MV-4-11 (cell line): ENCODE measurements at regions not wholly inside any gene's neighbourhood (a gene's known extent, or its start where the extent isn't known, plus 50 kb on each side); places are given as distances from the start of the nearest gene placed in this dataset.

Source experiments
- DNase-seq: peaks from one replicate; lab custom pipeline; 2025; lab: John Stamatoyannopoulos, UW

GRCh38 chr9:87118594-87118993 is 171.3 kb upstream of the GAS1 start:
- DNase-seq = no peak

GRCh38 chr9:87119328-87119881 is 172.1 kb upstream of the GAS1 start:
- DNase-seq = no peak

GRCh38 chr9:87120610-87121009 is 173.3 kb upstream of the GAS1 start:
- DNase-seq = no peak

- DNase-seq = peak; percentile 25
Observed at GRCh38 chr9:87122947-87123685, 175.8 kb upstream of the GAS1 start.

- no peak for DNase-seq
Observed at GRCh38 chr9:87123830-87124229, 176.5 kb upstream of the GAS1 start.

GRCh38 chr9:87125819-87126218 is 178.5 kb upstream of the GAS1 start:
- no peak for DNase-seq

GRCh38 chr9:87127543-87127942 is 180.2 kb upstream of the GAS1 start:
- no peak for DNase-seq

- DNase-seq = no peak
Observed at GRCh38 chr9:87127978-87128614, 180.8 kb upstream of the GAS1 start.

- DNase-seq = no peak
Observed at GRCh38 chr9:87128844-87129493, 181.7 kb upstream of the GAS1 start.

GRCh38 chr9:87135074-87135473 is 187.8 kb upstream of the GAS1 start:
- no peak for DNase-seq

GRCh38 chr9:87137718-87138117 is 190.4 kb upstream of the GAS1 start:
- no peak for DNase-seq

- DNase-seq = no peak
Observed at GRCh38 chr9:87138128-87139040, 191.1 kb upstream of the GAS1 start.

- DNase-seq = no peak
Observed at GRCh38 chr9:87139099-87139730, 191.9 kb upstream of the GAS1 start.

GRCh38 chr9:87140142-87140541 is 192.8 kb upstream of the GAS1 start:
- DNase-seq = no peak

- no peak for DNase-seq
Observed at GRCh38 chr9:87140605-87141109, 193.4 kb upstream of the GAS1 start.

- DNase-seq = no peak
Observed at GRCh38 chr9:87141124-87141523, 193.8 kb upstream of the GAS1 start.

- no peak for DNase-seq
Observed at GRCh38 chr9:87146933-87147332, 199.6 kb upstream of the GAS1 start.

GRCh38 chr9:87147839-87148238 is 200.5 kb upstream of the GAS1 start:
- DNase-seq = no peak

GRCh38 chr9:87148331-87149104 is 201.2 kb upstream of the GAS1 start:
- DNase-seq = peak; percentile 25

- no peak for DNase-seq
Observed at GRCh38 chr9:87149799-87150198, 202.5 kb upstream of the GAS1 start.
